ENCODE measurements at regions not wholly inside any gene's neighbourhood (a gene's known extent, or its start where the extent isn't known, plus 50 kb on each side); places are given as distances from the start of the nearest gene placed in this dataset.

DNA sequence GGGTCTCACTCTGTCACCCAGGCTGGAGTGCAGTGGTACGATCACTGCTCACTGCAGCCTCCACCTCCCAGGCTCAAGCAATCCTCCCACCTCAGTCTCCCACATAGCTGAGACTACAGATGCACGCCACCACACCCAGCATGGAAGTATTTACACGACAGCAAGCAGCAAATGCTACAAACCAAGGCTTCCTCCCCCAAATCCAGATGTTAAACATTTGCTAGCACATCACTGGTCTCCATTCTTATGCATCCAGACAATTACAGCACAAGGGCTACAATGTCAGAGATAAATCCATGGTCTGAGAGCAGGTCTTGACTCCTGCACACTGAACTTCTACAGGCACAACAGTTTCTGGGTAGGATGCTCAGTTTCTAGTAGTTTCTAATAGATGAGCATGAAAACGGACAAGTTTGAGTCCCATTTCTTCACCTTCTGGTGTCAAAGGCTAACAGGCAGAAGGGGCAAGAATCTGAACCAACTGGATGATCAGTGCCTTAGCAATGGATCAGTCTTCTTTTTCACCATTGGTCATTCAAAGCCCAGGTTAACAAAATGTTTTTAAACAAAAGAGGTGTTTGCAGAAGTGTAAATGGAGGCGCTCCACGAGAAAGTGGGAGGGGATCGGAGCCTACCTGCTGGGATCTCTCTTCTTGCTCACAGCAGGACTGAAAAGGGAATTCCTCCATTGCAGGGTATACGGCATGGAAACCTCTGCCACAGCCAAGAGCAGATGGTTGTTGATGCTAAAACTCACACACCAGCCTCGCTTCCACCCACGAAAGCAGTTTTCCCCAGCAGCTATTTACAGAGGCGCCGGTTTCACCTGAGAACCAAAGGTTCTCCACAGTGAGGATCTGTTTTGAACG lies 135.0 kb upstream of the ARL4C start:
- no peak for DNase-seq

DNA sequence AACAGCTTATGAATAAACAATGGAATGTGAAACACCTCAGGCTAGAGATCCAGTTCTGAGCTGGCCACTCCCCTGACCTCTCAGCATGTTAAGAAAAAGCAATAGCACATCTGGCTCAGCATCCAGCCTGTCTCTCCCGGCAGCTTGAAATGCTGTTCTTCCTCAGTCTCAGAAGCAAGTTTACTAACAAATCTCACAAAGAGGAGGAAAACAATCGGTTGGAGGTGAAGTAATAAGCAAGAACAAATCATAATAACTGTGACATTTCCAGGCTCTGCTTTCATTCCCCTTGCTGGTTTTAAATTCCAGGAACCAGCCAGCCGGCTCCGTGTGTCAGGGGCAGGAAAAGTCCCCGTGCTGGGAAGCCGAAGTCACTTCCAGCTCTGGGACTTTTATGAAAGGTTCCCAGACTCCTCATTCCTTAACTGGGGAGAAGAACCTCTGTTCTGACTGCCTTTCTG lies 133.9 kb upstream of the ARL4C start:
- no peak for DNase-seq

DNA sequence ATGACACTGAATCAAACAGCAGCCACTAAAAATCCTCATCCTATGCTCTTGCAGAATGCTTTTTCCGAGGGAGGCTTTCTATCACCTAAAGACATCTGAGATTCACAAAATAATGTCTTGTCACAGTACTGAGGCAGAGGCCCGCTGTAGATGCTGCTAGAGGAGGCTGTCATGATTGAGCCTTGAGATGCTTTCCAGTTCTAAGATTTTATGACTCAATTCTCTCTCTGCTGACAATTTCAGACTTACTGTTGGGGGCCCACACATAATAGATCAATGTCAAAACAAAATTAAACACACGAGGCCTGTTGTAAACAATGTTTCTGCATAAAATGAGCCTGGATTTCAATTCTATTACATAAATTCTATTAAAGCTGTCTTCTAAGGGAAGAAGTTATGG lies 132.7 kb upstream of the ARL4C start:
- DNase-seq: no peak

DNA sequence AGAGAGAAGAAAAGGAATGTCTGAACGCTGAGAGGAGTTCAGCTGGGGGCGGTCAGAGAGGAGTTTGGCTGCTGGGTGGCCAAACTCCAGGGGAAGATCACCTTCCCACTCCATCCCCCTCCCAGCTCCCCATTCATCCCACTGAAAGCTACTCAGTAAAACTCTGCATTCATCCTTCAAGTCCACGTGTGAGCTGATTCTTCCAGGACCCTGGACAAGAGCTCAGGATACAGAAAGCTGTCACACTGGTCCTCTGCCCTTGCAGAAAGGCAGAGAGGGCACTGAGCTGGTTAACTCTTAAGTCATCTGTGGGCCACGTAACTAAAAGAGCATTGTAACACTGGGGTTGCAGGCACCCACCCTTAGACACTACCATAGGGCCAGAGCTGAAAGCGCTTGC lies 132.1 kb upstream of the ARL4C start:
- DNase-seq: no peak

DNA sequence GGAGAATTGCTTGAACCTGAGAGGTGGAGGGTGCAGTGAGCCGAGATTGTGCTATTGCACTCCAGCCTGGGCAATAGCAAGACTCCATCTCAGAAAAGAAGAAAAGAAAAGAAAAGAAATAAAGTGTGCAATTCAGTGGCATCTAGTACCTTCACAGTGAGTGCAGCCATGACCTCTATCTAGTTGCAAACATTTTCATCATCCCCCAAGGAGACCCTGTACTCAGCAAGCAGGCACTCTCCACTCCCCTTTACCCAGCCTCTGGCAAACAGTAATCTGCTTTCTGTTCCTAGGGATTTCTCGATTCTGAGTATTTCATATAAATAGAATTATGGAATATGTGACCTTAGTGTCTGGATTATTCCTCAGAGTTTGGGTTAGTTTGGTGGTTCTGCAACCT lies 130.4 kb upstream of the ARL4C start:
- no peak for DNase-seq

DNA sequence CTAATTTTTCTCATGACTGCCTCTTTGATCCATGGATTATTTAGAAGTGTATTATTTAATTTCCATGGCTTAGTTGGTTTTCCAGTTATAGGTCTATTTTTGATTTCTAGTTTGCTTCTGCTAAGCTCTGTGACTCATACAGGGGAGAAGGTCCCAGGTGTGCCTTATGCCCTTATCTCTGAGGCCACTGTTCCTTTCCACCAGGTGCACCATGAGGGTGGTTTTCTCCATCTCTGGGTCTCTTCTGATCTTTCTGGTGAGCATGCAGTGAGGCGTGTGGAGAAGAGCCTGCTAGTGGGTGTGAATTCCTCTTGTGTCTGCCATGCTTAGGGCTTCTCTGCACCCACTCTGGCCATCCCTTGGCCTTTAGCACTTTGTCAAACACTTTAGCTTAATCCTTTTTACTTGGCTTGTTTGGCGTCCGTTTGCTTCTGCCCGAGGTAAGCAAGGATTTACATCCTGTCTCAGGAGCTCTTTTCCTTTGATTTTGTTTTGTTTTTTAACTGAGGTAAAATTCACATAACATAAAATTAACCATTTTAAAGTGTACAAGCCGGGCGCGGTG lies 129.8 kb upstream of the ARL4C start:
- no peak for DNase-seq

- DNase-seq: no peak
Observed at GRCh38 chr2:234625626-234626250, 128.9 kb upstream of the ARL4C start.

- DNase-seq: no peak
Observed at GRCh38 chr2:234623521-234623991, 126.7 kb upstream of the ARL4C start.

- no peak for DNase-seq
Observed at GRCh38 chr2:234621120-234621519, 124.2 kb upstream of the ARL4C start.

DNA sequence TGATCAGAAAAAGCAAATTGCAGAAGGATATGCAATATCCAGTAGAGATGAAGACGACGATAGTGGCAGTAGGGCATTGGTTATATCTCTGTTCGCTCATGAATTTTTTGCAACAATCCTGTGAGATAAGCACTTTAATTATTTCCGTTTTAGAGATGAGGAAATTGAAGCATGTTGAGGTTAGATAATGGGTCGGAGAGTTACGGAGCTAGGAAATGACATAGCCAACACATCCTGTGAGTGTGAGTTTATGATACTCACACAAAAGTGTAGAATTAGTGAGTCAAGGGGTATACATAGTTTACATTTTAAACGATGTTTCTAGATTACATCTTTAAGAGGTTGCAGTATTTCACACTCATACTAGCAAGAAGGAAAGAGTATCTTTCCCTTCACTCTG lies 123.1 kb upstream of the ARL4C start:
- peak; percentile 81 for DNase-seq

- DNase-seq: no peak
Observed at GRCh38 chr2:234615643-234616356, 118.9 kb upstream of the ARL4C start.

DNA sequence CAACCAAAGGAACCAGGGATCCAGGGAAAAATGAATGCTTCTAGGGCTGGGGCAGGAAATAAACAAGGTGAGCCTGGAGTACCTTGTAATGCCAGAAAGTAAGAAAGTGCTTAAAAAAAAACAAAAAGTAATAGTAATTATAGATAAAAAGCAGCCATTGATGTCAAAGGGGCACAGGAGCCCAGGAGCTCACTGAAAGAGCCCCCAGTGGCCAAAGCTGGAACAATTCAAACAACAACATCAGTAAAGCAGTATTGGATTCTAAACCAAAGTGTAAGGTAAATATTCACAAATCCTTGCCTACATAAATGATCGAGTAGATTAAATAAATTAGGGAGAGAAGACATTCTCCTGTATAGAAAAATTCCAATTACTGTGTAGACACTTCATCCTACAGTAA lies 114.3 kb upstream of the ARL4C start:
- DNase-seq: peak; percentile 33

DNA sequence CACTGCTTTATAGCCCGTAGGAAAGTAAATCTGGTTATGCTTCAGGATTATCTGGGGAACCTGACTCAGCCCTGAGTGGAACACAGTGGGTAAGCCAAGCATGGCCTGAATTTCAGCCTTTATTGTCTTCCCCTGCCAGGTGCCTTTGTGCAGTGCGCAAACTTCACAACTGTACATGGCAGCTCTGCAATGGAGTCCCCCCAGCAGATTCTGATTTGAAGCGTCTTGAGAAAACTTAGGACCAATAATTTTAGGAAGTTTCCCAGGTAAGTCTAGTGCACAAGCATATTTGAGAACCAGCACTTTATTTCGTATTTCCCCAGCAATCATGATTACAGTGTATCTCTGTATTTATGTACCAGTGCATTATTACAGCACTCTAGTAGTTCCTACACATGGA lies 112.1 kb upstream of the ARL4C start:
- no peak for DNase-seq

- no peak for DNase-seq
Observed at GRCh38 chr2:234607691-234608090, 110.8 kb upstream of the ARL4C start.

DNA sequence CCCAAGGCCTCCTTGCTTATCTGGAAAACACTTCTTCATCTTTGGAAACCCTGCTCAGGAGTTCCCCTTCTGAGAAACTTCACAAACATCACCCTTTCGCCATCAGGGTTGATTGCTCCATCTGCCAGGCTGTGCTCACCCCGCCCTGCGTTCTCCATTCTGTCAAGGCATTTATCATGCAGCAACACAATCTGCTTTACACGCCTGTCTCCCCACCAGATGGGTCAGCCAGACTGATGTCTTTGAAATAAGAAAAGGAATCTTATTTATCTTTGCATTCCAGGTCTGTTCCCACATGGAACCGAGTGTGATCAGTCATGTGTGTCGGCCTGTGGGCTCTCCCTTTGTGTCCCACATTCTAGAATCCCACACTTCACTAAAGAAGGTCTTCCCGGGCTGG lies 110.0 kb upstream of the ARL4C start:
- peak; percentile 48 for DNase-seq

DNA sequence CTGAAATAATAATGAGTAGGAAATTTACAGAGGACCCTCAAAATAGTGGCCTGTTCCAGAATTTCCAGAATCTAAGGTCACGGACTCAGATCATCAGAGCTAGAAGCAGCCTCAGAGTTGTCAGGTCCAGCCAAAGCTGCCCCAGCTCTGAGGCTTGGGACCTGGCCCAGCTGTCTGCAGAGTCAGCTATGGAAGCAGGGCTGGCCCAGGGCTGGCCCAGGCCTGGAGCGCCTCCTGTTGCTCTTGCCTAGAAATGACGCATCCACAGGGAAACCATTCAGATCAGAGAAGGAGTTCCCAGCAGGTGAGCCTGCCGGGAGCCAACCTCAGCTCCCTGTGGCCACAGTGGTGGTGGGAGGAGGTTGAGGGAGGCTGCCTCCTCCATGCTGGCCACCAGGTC lies 106.7 kb upstream of the ARL4C start:
- no peak for DNase-seq

- DNase-seq: no peak
Observed at GRCh38 chr2:234601213-234601612, 104.3 kb upstream of the ARL4C start.

GRCh38 chr2:234597576-234597861 lies 100.6 kb upstream of the ARL4C start:
- DNase-seq: no peak

DNA sequence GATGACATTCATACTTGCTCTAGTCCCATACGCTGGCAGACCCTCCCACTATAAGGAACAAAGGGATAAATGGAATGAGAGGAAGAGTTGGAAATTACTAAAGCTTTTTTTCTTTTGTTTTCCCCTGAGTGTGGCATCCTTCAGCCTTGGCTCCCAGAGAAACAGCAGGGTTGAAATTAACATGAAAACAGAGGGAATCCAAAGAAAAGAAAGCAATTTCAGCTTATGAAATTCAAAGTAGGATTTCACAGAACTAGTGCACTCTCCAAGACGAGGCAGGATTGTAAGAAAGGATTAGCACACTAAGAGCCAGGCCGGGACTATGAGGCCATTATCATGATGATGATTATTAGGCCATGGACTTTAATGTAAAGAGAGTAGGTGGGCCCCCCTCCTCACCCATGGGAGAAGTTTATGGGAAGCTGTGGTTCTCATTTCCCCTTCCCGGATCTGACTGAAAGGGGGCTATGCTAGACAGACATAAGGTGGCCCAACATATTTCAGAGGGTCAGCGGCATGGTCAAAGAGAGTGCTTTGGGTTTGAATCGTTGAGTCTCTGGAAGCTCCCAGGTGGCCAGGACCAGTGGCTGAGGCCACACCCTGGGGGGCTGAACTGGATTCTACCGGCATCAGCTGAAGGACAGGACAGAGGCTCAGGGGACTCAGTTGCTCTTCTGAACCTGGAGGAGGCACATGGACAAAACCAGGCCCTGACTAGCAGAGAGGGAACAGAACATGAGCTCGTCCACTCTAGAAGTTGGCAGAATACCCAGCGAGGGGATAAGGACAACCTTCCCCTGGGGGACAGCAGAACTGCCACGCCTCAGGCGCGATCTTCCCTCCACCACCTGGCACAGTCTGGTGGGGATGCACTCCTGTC lies 100.1 kb upstream of the ARL4C start:
- DNase-seq: no peak

GRCh38 chr2:234595829-234596228 lies 98.9 kb upstream of the ARL4C start:
- DNase-seq: no peak

DNA sequence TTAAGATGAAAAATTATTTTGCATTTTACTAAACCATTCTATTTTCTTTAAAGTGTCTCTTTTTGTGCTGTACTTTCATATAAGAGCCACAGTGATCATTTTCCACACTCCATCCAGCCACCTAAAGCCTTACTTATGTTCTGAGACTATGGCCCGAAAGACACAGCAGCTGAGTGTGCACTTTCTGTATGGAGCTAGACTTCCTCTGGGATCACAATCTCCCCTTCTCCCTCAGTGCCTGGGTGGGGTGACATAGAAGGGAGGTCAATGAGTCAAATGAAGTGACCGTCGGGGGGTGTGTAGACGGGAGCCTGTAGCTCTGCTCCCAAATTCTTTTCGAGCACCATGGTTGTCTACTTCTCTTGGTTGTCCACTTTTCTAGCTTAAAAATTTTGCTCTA lies 97.8 kb upstream of the ARL4C start:
- DNase-seq: no peak

GRCh38 chr2:234593636-234594035 lies 96.8 kb upstream of the ARL4C start:
- DNase-seq: no peak

DNA sequence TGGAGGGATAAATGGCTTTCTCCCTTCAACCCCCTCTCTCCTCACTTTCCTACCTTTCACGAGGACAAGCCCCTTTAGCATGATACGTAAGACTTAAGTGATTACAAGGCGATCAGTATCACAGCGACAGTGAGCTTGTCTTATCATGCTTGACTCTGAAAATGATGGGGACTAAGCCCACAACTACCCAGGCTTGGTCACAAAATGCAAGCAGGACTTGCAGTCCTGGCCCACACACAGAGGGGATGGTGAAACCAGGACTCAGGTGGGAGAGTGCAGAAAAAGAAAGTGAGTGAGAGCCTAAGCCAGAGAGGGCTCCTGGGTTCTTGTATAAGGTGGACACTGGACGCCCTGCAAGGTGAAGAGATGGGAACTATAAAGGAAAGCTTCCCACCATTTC lies 95.7 kb upstream of the ARL4C start:
- DNase-seq: no peak
